ENCODE measurements at regions not wholly inside any gene's neighbourhood (a gene's known extent, or its start where the extent isn't known, plus 50 kb on each side); places are given as distances from the start of the nearest gene placed in this dataset.

GRCh38 chr5:110840347-110840960 lies 101.6 kb downstream of the SLC25A46 start:
- H3K27me3 ChIP-seq = no peaks in the 10 kb centered on the region
- no peak overlapping the region for H3K4me3 ChIP-seq
- TF ChIP-seq Cebpa-rat (IDR thresholded peaks at IDR 0.05) = no peak
- H3K9me3 ChIP-seq = no peaks in the 10 kb centered on the region
- H3K36me3 ChIP-seq = no peaks in the 10 kb centered on the region
- H3K4me1 ChIP-seq = no peaks in the 10 kb centered on the region
- no peaks in the 10 kb centered on the region for H4K20me1 ChIP-seq
- H3K27ac ChIP-seq = no peak overlapping the region
- no peak overlapping the region for H3K9ac ChIP-seq
- no peak overlapping the region for H3K4me2 ChIP-seq

GRCh38 chr5:110841137-110841536 lies 102.3 kb downstream of the SLC25A46 start:
- H3K27me3 ChIP-seq = no peaks in the 10 kb centered on the region
- H3K4me2 ChIP-seq = no peak overlapping the region
- TF ChIP-seq Cebpa-rat (IDR thresholded peaks at IDR 0.05) = no peak
- no peak overlapping the region for H3K4me3 ChIP-seq
- H3K27ac ChIP-seq = no peak overlapping the region
- no peak overlapping the region for H3K9ac ChIP-seq
- H3K36me3 ChIP-seq = no peaks in the 10 kb centered on the region
- H3K9me3 ChIP-seq = no peaks in the 10 kb centered on the region
- no peaks in the 10 kb centered on the region for H3K4me1 ChIP-seq
- H4K20me1 ChIP-seq = no peaks in the 10 kb centered on the region

- Histone ChIP-seq H3K27me3 (no peaks in the 10 kb centered on the region), H3K4me3 (no peak overlapping the region), H3K36me3 (no peaks in the 10 kb centered on the region), H3K27ac (no peak overlapping the region), H3K9ac (no peak overlapping the region), H3K4me1 (no peaks in the 10 kb centered on the region), H4K20me1 (no peaks in the 10 kb centered on the region), H3K4me2 (no peak overlapping the region), H3K9me3 (no peaks in the 10 kb centered on the region)
- TF ChIP-seq Cebpa-rat (IDR thresholded peaks at IDR 0.05) = no peak
These were observed 104.1 kb downstream of the SLC25A46 start for GRCh38 chr5:110842948-110843347.

GRCh38 chr5:110844251-110844650 lies 105.4 kb downstream of the SLC25A46 start:
- H3K4me1 ChIP-seq = no peaks in the 10 kb centered on the region
- TF ChIP-seq Cebpa-rat (IDR thresholded peaks at IDR 0.05) = no peak
- no peaks in the 10 kb centered on the region for H4K20me1 ChIP-seq
- H3K9ac ChIP-seq = no peak overlapping the region
- no peaks in the 10 kb centered on the region for H3K27me3 ChIP-seq
- no peaks in the 10 kb centered on the region for H3K36me3 ChIP-seq
- peaks cover 3% of the 10 kb centered on the region; the same call in 1 of the 2 replicates for H3K9me3 ChIP-seq
- H3K27ac ChIP-seq = no peak overlapping the region
- H3K4me2 ChIP-seq = no peak overlapping the region
- H3K4me3 ChIP-seq = no peak overlapping the region

- Histone ChIP-seq H3K9ac (no peak overlapping the region), H3K4me2 (no peak overlapping the region), H4K20me1 (no peaks in the 10 kb centered on the region), H3K27ac (no peak overlapping the region), H3K9me3 (peaks cover 3% of the 10 kb centered on the region; the same call in 1 of the 2 replicates), H3K4me1 (no peaks in the 10 kb centered on the region), H3K27me3 (no peaks in the 10 kb centered on the region), H3K4me3 (no peak overlapping the region), H3K36me3 (no peaks in the 10 kb centered on the region)
- TF ChIP-seq Cebpa-rat (IDR thresholded peaks at IDR 0.05) = no peak
These were observed 107.7 kb downstream of the SLC25A46 start for GRCh38 chr5:110846398-110847001.

GRCh38 chr5:110851357-110851756 lies 112.5 kb downstream of the SLC25A46 start:
- Histone ChIP-seq H4K20me1 (no peaks in the 10 kb centered on the region), H3K27ac (no peak overlapping the region), H3K27me3 (no peaks in the 10 kb centered on the region), H3K4me1 (peaks cover 6% of the 10 kb centered on the region; the same call in 1 of the 2 replicates), H3K4me2 (no peak overlapping the region), H3K36me3 (no peaks in the 10 kb centered on the region), H3K9ac (no peak overlapping the region), H3K4me3 (no peak overlapping the region), H3K9me3 (peaks cover 3% of the 10 kb centered on the region; the same call in 1 of the 2 replicates)
- TF ChIP-seq Cebpa-rat (IDR thresholded peaks at IDR 0.05) = no peak

- Histone ChIP-seq H3K4me1 (peaks cover 6% of the 10 kb centered on the region; the same call in 1 of the 2 replicates), H3K27me3 (no peaks in the 10 kb centered on the region), H3K27ac (no peak overlapping the region), H3K4me3 (no peak overlapping the region), H3K9ac (no peak overlapping the region), H3K9me3 (peaks cover 3% of the 10 kb centered on the region; the same call in 1 of the 2 replicates), H3K36me3 (no peaks in the 10 kb centered on the region), H4K20me1 (no peaks in the 10 kb centered on the region), H3K4me2 (no peak overlapping the region)
- no peak for TF ChIP-seq Cebpa-rat (IDR thresholded peaks at IDR 0.05)
These were observed 113.2 kb downstream of the SLC25A46 start for GRCh38 chr5:110852053-110852452.

- Histone ChIP-seq H3K4me3 (no peak overlapping the region), H3K4me1 (peaks cover 6% of the 10 kb centered on the region; the same call in 1 of the 2 replicates), H3K27me3 (no peaks in the 10 kb centered on the region), H3K9ac (no peak overlapping the region), H3K27ac (no peak overlapping the region), H3K9me3 (peaks cover 3% of the 10 kb centered on the region; the same call in 1 of the 2 replicates), H3K36me3 (no peaks in the 10 kb centered on the region), H4K20me1 (no peaks in the 10 kb centered on the region), H3K4me2 (no peak overlapping the region)
- TF ChIP-seq Cebpa-rat (IDR thresholded peaks at IDR 0.05) = no peak
These were observed 113.7 kb downstream of the SLC25A46 start for GRCh38 chr5:110852541-110852940.

- peaks cover 3% of the 10 kb centered on the region; the same call in 1 of the 2 replicates for H3K9me3 ChIP-seq
- H3K27ac ChIP-seq = no peak overlapping the region
- no peaks in the 10 kb centered on the region for H3K27me3 ChIP-seq
- peaks cover 6% of the 10 kb centered on the region; the same call in 1 of the 2 replicates for H3K4me1 ChIP-seq
- no peak overlapping the region for H3K4me2 ChIP-seq
- H3K36me3 ChIP-seq = no peaks in the 10 kb centered on the region
- no peak overlapping the region for H3K4me3 ChIP-seq
- H3K9ac ChIP-seq = no peak overlapping the region
- H4K20me1 ChIP-seq = no peaks in the 10 kb centered on the region
- no peak for TF ChIP-seq Cebpa-rat (IDR thresholded peaks at IDR 0.05)
These were observed 114.5 kb downstream of the SLC25A46 start for GRCh38 chr5:110853267-110853666.

- H3K27ac ChIP-seq = no peak overlapping the region
- no peak for TF ChIP-seq Cebpa-rat (IDR thresholded peaks at IDR 0.05)
These were observed 115.4 kb downstream of the SLC25A46 start for GRCh38 chr5:110854200-110854599.

More at GRCh38 chr5:110854200-110854599, 115.4 kb downstream of the SLC25A46 start:
- Histone ChIP-seq H3K27me3 (no peaks in the 10 kb centered on the region), H3K36me3 (no peaks in the 10 kb centered on the region), H3K9ac (no peak overlapping the region), H4K20me1 (no peaks in the 10 kb centered on the region), H3K4me1 (peaks cover 6% of the 10 kb centered on the region; the same call in 1 of the 2 replicates), H3K4me3 (no peak overlapping the region), H3K9me3 (no peaks in the 10 kb centered on the region), H3K4me2 (no peak overlapping the region)

All from BLaER1 (cell line).